ENCODE measurements at regions not wholly inside any gene's neighbourhood (a gene's known extent, or its start where the extent isn't known, plus 50 kb on each side); places are given as distances from the start of the nearest gene placed in this dataset.

GRCh38 chr5:97434021-97434420 lies 251.0 kb upstream of the RIOK2 start:
- WGBS (ENCODE audit: insufficient coverage), result no CpG with 5 or more reads among the region's 4 CpGs
- no peak overlapping the region for H3K4me3 ChIP-seq (ENCODE audit: control insufficient read depth in 1 of 2, extremely low read depth in 1 of 2, low read length in 1 of 2)
- Mint-ChIP-seq H3K27me3 (peaks cover 0 to 4% of the 10 kb centered on the region in 2 donors), H3K4me1 (no peaks in the 10 kb centered on the region), H3K36me3 (no peaks in the 10 kb centered on the region), H3K9me3 (no peaks in the 10 kb centered on the region), H3K4me3 (no peak overlapping the region), H3K27ac (no peak overlapping the region)
- H3K36me3 ChIP-seq (ENCODE audit: control insufficient read depth in 2 of 2, extremely low read depth in 1 of 2, insufficient read depth in 1 of 2, low read length in 1 of 2), result no peaks in the 10 kb centered on the region
- no peaks in the 10 kb centered on the region for H3K27me3 ChIP-seq (replicated peaks in 1 of 2; ENCODE audit: control insufficient read depth in 2 of 2, extremely low read depth in 1 of 2, insufficient read depth in 2 of 2, low read length in 1 of 2)
- ChIA-PET POLR2A (no interaction called here), CTCF (no interaction called here)
- H3K4me1 ChIP-seq (ENCODE audit: control insufficient read depth in 1 of 2, extremely low read depth in 1 of 2, insufficient read depth in 2 of 2, low read length in 2 of 2), result no peaks in the 10 kb centered on the region
- no peak overlapping the region for H3K27ac ChIP-seq (ENCODE audit: low read length)
- no peak for ATAC-seq (replicated peaks in 1 of 4)
- DNase-seq, result no peak
- no peaks in the 10 kb centered on the region for H3K9me3 ChIP-seq

GRCh38 chr5:97436405-97436804 lies 253.4 kb upstream of the RIOK2 start:
- POLR2A ChIA-PET, result no interaction called here
- no peak overlapping the region for H3K27ac ChIP-seq (ENCODE audit: low read length)
- H3K27ac Mint-ChIP-seq, result no peak overlapping the region
- H3K4me1 ChIP-seq (ENCODE audit: control insufficient read depth in 1 of 2, extremely low read depth in 1 of 2, insufficient read depth in 2 of 2, low read length in 2 of 2), result no peaks in the 10 kb centered on the region
- peaks cover 0 to 4% (median 3%) of the 10 kb centered on the region in 3 donors for H3K9me3 Mint-ChIP-seq
- H3K4me1 Mint-ChIP-seq, result no peaks in the 10 kb centered on the region
- no peak overlapping the region for H3K4me3 Mint-ChIP-seq
- ATAC-seq (replicated peaks in 1 of 4) (no peak), DNase-seq (no peak)
- no peaks in the 10 kb centered on the region for H3K9me3 ChIP-seq
- H3K36me3 ChIP-seq (ENCODE audit: control insufficient read depth in 2 of 2, extremely low read depth in 1 of 2, insufficient read depth in 1 of 2, low read length in 1 of 2), result no peaks in the 10 kb centered on the region
- H3K27me3 Mint-ChIP-seq, result peaks cover 0 to 4% of the 10 kb centered on the region in 2 donors
- no peaks in the 10 kb centered on the region for H3K36me3 Mint-ChIP-seq
- CTCF ChIA-PET, result no interaction called here
- no peak overlapping the region for H3K4me3 ChIP-seq (ENCODE audit: control insufficient read depth in 1 of 2, extremely low read depth in 1 of 2, low read length in 1 of 2)
- no peaks in the 10 kb centered on the region for H3K27me3 ChIP-seq (replicated peaks in 1 of 2; ENCODE audit: control insufficient read depth in 2 of 2, extremely low read depth in 1 of 2, insufficient read depth in 2 of 2, low read length in 1 of 2)

GRCh38 chr5:97443740-97444139 lies 260.7 kb upstream of the RIOK2 start:
- H3K4me3 Mint-ChIP-seq, result no peak overlapping the region
- H3K27ac ChIP-seq (ENCODE audit: low read length), result no peak overlapping the region
- POLR2A ChIA-PET, result no interaction called here
- no peaks in the 10 kb centered on the region for H3K27me3 Mint-ChIP-seq
- no peaks in the 10 kb centered on the region for H3K36me3 Mint-ChIP-seq
- CTCF ChIA-PET, result no interaction called here
- H3K4me3 ChIP-seq (ENCODE audit: control insufficient read depth in 1 of 2, extremely low read depth in 1 of 2, low read length in 1 of 2), result no peak overlapping the region
- ATAC-seq (replicated peaks in 1 of 4) (no peak), DNase-seq (no peak)
- no peaks in the 10 kb centered on the region for H3K9me3 ChIP-seq
- H3K36me3 ChIP-seq (ENCODE audit: control insufficient read depth in 2 of 2, extremely low read depth in 1 of 2, insufficient read depth in 1 of 2, low read length in 1 of 2), result no peaks in the 10 kb centered on the region
- H3K4me1 Mint-ChIP-seq, result no peaks in the 10 kb centered on the region
- H3K4me1 ChIP-seq (ENCODE audit: control insufficient read depth in 1 of 2, extremely low read depth in 1 of 2, insufficient read depth in 2 of 2, low read length in 2 of 2), result no peaks in the 10 kb centered on the region
- no peak overlapping the region for H3K27ac Mint-ChIP-seq
- 77% methylated on average over 3 of the region's 5 CpGs for WGBS (ENCODE audit: insufficient coverage)
- peaks cover 5 to 39% (median 19%) of the 10 kb centered on the region in 3 donors for H3K9me3 Mint-ChIP-seq
- H3K27me3 ChIP-seq (replicated peaks in 1 of 2; ENCODE audit: control insufficient read depth in 2 of 2, extremely low read depth in 1 of 2, insufficient read depth in 2 of 2, low read length in 1 of 2), result peaks cover 0 to 2% of the 10 kb centered on the region in 2 experiments

GRCh38 chr5:97449172-97449571 lies 266.1 kb upstream of the RIOK2 start:
- WGBS (ENCODE audit: insufficient coverage), result 83% methylated on average over 1 of the region's 3 CpGs
- Mint-ChIP-seq H3K4me3 (no peak overlapping the region), H3K27ac (no peak overlapping the region), H3K4me1 (no peaks in the 10 kb centered on the region), H3K27me3 (no peaks in the 10 kb centered on the region), H3K36me3 (no peaks in the 10 kb centered on the region), H3K9me3 (peaks cover 0 to 18% (median 5%) of the 10 kb centered on the region in 3 donors)
- Histone ChIP-seq H3K4me3 (ENCODE audit: control insufficient read depth in 1 of 2, extremely low read depth in 1 of 2, low read length in 1 of 2) (no peak overlapping the region), H3K27ac (ENCODE audit: low read length) (no peak overlapping the region), H3K36me3 (ENCODE audit: control insufficient read depth in 2 of 2, extremely low read depth in 1 of 2, insufficient read depth in 1 of 2, low read length in 1 of 2) (no peaks in the 10 kb centered on the region), H3K27me3 (replicated peaks in 1 of 2; ENCODE audit: control insufficient read depth in 2 of 2, extremely low read depth in 1 of 2, insufficient read depth in 2 of 2, low read length in 1 of 2) (no peaks in the 10 kb centered on the region), H3K4me1 (ENCODE audit: control insufficient read depth in 1 of 2, extremely low read depth in 1 of 2, insufficient read depth in 2 of 2, low read length in 2 of 2) (no peaks in the 10 kb centered on the region), H3K9me3 (no peaks in the 10 kb centered on the region)
- CTCF ChIA-PET, result no interaction called here
- DNase-seq (no peak), ATAC-seq (replicated peaks in 1 of 4) (no peak)
- POLR2A ChIA-PET, result no interaction called here

GRCh38 chr5:97452646-97453045 lies 269.6 kb upstream of the RIOK2 start:
- Mint-ChIP-seq H3K27ac (no peak overlapping the region), H3K27me3 (no peaks in the 10 kb centered on the region), H3K4me1 (no peaks in the 10 kb centered on the region), H3K36me3 (no peaks in the 10 kb centered on the region), H3K9me3 (peaks cover 0 to 6% (median 5%) of the 10 kb centered on the region in 3 donors), H3K4me3 (no peak overlapping the region)
- no peaks in the 10 kb centered on the region for H3K9me3 ChIP-seq
- ChIA-PET CTCF (no interaction called here), POLR2A (no interaction called here)
- no peaks in the 10 kb centered on the region for H3K27me3 ChIP-seq (replicated peaks in 1 of 2; ENCODE audit: control insufficient read depth in 2 of 2, extremely low read depth in 1 of 2, insufficient read depth in 2 of 2, low read length in 1 of 2)
- ATAC-seq (replicated peaks in 1 of 4), result no peak
- H3K4me1 ChIP-seq (ENCODE audit: control insufficient read depth in 1 of 2, extremely low read depth in 1 of 2, insufficient read depth in 2 of 2, low read length in 2 of 2), result no peaks in the 10 kb centered on the region
- H3K27ac ChIP-seq (ENCODE audit: low read length), result no peak overlapping the region
- DNase-seq, result no peak
- H3K4me3 ChIP-seq (ENCODE audit: control insufficient read depth in 1 of 2, extremely low read depth in 1 of 2, low read length in 1 of 2), result no peak overlapping the region
- no peaks in the 10 kb centered on the region for H3K36me3 ChIP-seq (ENCODE audit: control insufficient read depth in 2 of 2, extremely low read depth in 1 of 2, insufficient read depth in 1 of 2, low read length in 1 of 2)

- no CpG with 5 or more reads among the region's 2 CpGs for WGBS (ENCODE audit: insufficient coverage)
- Histone ChIP-seq H3K9me3 (no peaks in the 10 kb centered on the region), H3K4me1 (ENCODE audit: control insufficient read depth in 1 of 2, extremely low read depth in 1 of 2, insufficient read depth in 2 of 2, low read length in 2 of 2) (no peaks in the 10 kb centered on the region), H3K27ac (ENCODE audit: low read length) (no peak overlapping the region), H3K4me3 (ENCODE audit: control insufficient read depth in 1 of 2, extremely low read depth in 1 of 2, low read length in 1 of 2) (no peak overlapping the region), H3K27me3 (replicated peaks in 1 of 2; ENCODE audit: control insufficient read depth in 2 of 2, extremely low read depth in 1 of 2, insufficient read depth in 2 of 2, low read length in 1 of 2) (no peaks in the 10 kb centered on the region), H3K36me3 (ENCODE audit: control insufficient read depth in 2 of 2, extremely low read depth in 1 of 2, insufficient read depth in 1 of 2, low read length in 1 of 2) (no peaks in the 10 kb centered on the region)
- ChIA-PET POLR2A (no interaction called here), CTCF (no interaction called here)
- Mint-ChIP-seq H3K4me1 (no peaks in the 10 kb centered on the region), H3K9me3 (peaks cover 0 to 6% (median 0%) of the 10 kb centered on the region in 3 donors), H3K36me3 (no peaks in the 10 kb centered on the region), H3K4me3 (no peak overlapping the region), H3K27ac (no peak overlapping the region), H3K27me3 (no peaks in the 10 kb centered on the region)
- ATAC-seq (replicated peaks in 1 of 4) (no peak), DNase-seq (no peak)
Measured at GRCh38 chr5:97453263-97453662, 270.2 kb upstream of the RIOK2 start.

GRCh38 chr5:97454015-97454414 lies 271.0 kb upstream of the RIOK2 start:
- Histone ChIP-seq H3K36me3 (ENCODE audit: control insufficient read depth in 2 of 2, extremely low read depth in 1 of 2, insufficient read depth in 1 of 2, low read length in 1 of 2) (no peaks in the 10 kb centered on the region), H3K9me3 (no peaks in the 10 kb centered on the region), H3K4me1 (ENCODE audit: control insufficient read depth in 1 of 2, extremely low read depth in 1 of 2, insufficient read depth in 2 of 2, low read length in 2 of 2) (no peaks in the 10 kb centered on the region), H3K27me3 (replicated peaks in 1 of 2; ENCODE audit: control insufficient read depth in 2 of 2, extremely low read depth in 1 of 2, insufficient read depth in 2 of 2, low read length in 1 of 2) (no peaks in the 10 kb centered on the region), H3K4me3 (ENCODE audit: control insufficient read depth in 1 of 2, extremely low read depth in 1 of 2, low read length in 1 of 2) (no peak overlapping the region), H3K27ac (ENCODE audit: low read length) (no peak overlapping the region)
- Mint-ChIP-seq H3K9me3 (peaks cover 0 to under 1% (median 0%) of the 10 kb centered on the region in 3 donors), H3K4me1 (no peaks in the 10 kb centered on the region), H3K27ac (no peak overlapping the region), H3K27me3 (no peaks in the 10 kb centered on the region), H3K4me3 (no peak overlapping the region), H3K36me3 (no peaks in the 10 kb centered on the region)
- POLR2A ChIA-PET, result no interaction called here
- DNase-seq (no peak), ATAC-seq (replicated peaks in 1 of 4) (no peak)
- CTCF ChIA-PET, result no interaction called here
